ENCODE measurements at regions not wholly inside any gene's neighbourhood (a gene's known extent, or its start where the extent isn't known, plus 50 kb on each side); places are given as distances from the start of the nearest gene placed in this dataset.

DNA sequence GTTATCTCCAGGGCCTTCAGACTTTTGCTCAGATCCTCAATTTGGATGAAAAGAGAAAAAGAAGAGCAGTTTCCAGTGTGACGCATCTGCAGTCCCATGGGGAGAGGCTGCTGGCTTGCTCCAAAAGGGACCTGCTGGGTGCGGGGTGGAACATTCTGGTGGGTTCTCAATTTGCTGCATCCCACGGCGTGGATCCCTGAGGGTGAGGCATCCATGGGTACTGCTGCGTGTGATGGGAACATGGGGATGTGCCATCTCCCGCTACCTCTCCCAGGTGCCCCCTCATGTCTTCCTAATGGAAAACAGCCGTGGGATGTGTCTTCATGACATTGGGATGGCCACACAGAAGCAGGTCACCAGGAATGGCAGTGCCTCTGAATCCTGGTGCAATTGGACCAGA is 221.3 kb upstream of the AJAP1 start:
- Histone ChIP-seq H3K9me3 (no peaks in the 10 kb centered on the region), H3K4me3 (no peak overlapping the region), H3K36me3 (no peaks in the 10 kb centered on the region), H3K27me3 (no peaks in the 10 kb centered on the region), H3K27ac (no peak overlapping the region), H3K4me1 (no peaks in the 10 kb centered on the region)
- TF ChIP-seq, protein P1, sequence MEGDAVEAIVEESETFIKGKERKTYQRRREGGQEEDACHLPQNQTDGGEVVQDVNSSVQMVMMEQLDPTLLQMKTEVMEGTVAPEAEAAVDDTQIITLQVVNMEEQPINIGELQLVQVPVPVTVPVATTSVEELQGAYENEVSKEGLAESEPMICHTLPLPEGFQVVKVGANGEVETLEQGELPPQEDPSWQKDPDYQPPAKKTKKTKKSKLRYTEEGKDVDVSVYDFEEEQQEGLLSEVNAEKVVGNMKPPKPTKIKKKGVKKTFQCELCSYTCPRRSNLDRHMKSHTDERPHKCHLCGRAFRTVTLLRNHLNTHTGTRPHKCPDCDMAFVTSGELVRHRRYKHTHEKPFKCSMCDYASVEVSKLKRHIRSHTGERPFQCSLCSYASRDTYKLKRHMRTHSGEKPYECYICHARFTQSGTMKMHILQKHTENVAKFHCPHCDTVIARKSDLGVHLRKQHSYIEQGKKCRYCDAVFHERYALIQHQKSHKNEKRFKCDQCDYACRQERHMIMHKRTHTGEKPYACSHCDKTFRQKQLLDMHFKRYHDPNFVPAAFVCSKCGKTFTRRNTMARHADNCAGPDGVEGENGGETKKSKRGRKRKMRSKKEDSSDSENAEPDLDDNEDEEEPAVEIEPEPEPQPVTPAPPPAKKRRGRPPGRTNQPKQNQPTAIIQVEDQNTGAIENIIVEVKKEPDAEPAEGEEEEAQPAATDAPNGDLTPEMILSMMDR (IDR thresholded peaks at IDR 0.05) = no peak
- intact Hi-C loops (cut with DNase I; ENCODE audit: low total_unique reads) = no loop called here
- DNase-seq = no peak

DNA sequence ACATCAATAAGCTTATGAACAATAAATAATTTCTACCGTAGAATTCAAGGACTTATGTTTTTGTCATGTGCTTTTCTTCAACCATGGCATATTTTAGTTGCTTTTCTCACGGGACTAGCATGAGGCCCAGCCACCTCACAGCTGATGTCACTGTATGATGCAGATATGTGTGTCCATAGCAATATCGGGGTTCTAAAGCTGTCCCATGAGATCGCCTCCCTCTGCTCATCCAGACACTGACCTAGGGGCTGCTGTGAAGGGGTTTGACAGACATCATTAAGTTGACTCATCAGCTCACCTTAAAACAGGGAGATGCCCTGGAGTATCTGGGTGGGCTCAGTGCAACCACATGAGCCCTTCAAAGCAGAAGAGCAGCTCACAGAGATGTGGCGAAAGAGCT is 210.3 kb upstream of the AJAP1 start:
- Histone ChIP-seq H3K27ac (no peak overlapping the region), H3K4me1 (no peaks in the 10 kb centered on the region)

DNA sequence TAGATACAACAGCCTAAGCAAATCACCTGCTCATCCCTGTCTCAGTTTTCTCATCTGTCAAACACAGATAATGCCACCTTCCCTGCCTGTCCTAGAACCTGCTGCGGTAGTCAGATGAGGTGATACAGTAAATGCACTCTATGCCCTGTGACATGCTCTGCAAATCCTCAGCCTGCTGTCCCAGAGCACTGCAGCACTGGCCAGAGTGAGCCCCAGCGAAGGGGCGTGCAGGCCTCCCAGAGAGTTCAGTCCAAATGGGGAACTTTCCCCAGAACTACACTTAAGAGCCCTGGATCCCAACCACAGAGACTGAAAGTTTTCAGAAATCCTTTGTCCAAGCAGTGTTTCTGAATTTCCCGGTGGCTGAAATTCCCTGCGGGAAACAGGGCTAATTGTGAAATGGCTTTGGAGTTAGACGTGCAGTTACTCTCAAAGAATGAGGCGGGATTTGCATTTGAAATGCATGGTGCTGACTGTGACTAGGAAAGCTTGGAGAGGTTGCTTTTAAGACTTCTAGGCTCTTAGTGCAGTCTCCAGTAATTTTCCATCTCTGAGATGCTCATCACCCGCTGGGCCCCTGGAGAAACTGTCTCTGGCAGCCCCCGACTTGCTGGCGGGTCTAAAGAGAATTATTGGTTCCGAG is 206.5 kb upstream of the AJAP1 start:
- no peaks in the 10 kb centered on the region for H3K4me1 ChIP-seq
- no peaks in the 10 kb centered on the region for H3K36me3 ChIP-seq
- no peak overlapping the region for H3K4me3 ChIP-seq
- no peaks in the 10 kb centered on the region for H3K9me3 ChIP-seq
- H3K27me3 ChIP-seq = peaks cover 0 to 15% of the 10 kb centered on the region in 2 donors
- no peak for DNase-seq
- no peak overlapping the region for H3K27ac ChIP-seq
- intact Hi-C loops (cut with DNase I; ENCODE audit: low total_unique reads) = no loop called here
- TF ChIP-seq, protein P1 (IDR thresholded peaks at IDR 0.05) = no peak

More for the DNA sequence above, 210.3 kb upstream of the AJAP1 start:
- H3K9me3 ChIP-seq = no peaks in the 10 kb centered on the region
- peaks cover 0 to 19% of the 10 kb centered on the region in 2 donors for H3K27me3 ChIP-seq
- no peaks in the 10 kb centered on the region for H3K36me3 ChIP-seq
- DNase-seq = no peak
- H3K4me3 ChIP-seq = no peak overlapping the region
- intact Hi-C loops (cut with DNase I; ENCODE audit: low total_unique reads) = no loop called here
- TF ChIP-seq, protein P1 (IDR thresholded peaks at IDR 0.05) = no peak

DNA sequence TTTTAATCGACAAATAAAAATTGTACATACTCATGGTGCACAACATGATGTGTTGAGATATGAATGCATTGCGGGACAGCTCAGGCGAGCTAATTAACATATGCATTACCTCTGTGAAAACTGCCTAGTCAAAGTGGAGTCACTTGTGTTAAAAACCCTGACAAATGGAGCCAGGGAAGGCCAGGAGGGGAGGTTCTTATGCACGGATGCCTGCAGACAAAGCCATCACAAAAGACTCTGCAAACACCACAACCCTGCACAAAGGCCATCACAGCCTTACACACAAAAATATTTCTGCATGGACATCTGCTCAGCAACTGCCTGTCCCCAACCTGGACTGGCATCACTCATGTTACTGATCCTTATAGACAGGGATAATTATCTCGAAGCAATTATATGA is 204.4 kb upstream of the AJAP1 start:
- no peaks in the 10 kb centered on the region for H3K9me3 ChIP-seq
- no peaks in the 10 kb centered on the region for H3K36me3 ChIP-seq
- no peaks in the 10 kb centered on the region for H3K4me1 ChIP-seq
- peaks cover 0 to 6% of the 10 kb centered on the region in 2 donors for H3K27me3 ChIP-seq
- H3K4me3 ChIP-seq = no peak overlapping the region
- H3K27ac ChIP-seq = no peak overlapping the region
- DNase-seq = no peak
- intact Hi-C loops (cut with DNase I; ENCODE audit: low total_unique reads) = no loop called here
- TF ChIP-seq, protein P1 (IDR thresholded peaks at IDR 0.05) = no peak

DNA sequence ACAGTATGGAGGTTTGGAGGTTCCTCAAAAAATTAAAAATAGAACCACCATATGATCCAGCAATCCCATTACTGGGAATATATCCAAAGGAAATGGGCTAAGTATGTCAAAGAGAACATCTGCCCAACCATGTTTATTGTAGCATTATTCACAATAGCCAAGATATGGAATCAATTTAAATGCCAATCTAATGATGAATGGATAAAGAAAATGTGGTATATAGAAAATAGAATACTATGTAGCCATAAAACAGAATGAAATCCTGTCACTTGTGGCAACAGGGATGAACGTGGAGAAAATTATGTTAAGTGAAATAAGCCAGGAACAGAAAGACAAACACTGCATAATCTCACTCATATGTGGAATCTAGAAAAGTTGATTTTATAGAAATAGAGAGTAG is 201.7 kb upstream of the AJAP1 start:
- TF ChIP-seq, protein P1 (IDR thresholded peaks at IDR 0.05) = no peak
- Histone ChIP-seq H3K27ac (no peak overlapping the region), H3K27me3 (peaks cover 0 to 4% of the 10 kb centered on the region in 2 donors), H3K4me3 (no peak overlapping the region), H3K36me3 (no peaks in the 10 kb centered on the region), H3K9me3 (no peaks in the 10 kb centered on the region), H3K4me1 (no peaks in the 10 kb centered on the region)
- intact Hi-C loops (cut with DNase I; ENCODE audit: low total_unique reads) = no loop called here
- DNase-seq = no peak

DNA sequence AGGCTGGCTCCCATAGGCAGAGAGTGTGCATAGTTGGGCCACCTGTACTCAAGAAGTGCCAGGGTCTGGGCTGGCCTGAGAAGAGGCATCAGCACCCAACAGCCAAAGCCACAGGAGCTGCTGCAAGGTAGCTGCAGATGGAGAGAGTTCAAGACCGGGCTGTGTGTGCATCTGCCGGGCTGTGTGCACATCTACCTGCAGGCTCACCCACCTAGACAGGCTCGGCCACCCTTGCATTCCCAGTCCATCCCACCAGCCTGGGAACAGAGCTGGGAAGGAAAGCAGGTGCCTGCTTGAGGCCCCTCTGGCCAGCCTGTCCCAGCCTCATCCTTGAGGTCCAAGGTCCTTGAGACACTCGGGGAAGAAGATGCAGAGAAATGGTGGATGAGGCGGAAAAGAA is 194.4 kb upstream of the AJAP1 start:
- TF ChIP-seq, protein P1 (IDR thresholded peaks at IDR 0.05) = no peak
- Histone ChIP-seq H3K27ac (no peak overlapping the region), H3K4me3 (no peak overlapping the region), H3K27me3 (no peaks in the 10 kb centered on the region), H3K4me1 (no peaks in the 10 kb centered on the region), H3K9me3 (no peaks in the 10 kb centered on the region), H3K36me3 (no peaks in the 10 kb centered on the region)
- intact Hi-C loops (cut with DNase I; ENCODE audit: low total_unique reads) = no loop called here
- no peak for DNase-seq

All from tibial artery (tissue), 4 donors.